HepG2 (cell line): ENCODE measurements at regions not wholly inside any gene's neighbourhood (a gene's known extent, or its start where the extent isn't known, plus 50 kb on each side); places are given as distances from the start of the nearest gene placed in this dataset.
A peak's percentile ranks its signal among the peaks of the same experiment; 100 is the strongest.

Experiments
- ATAC-seq: fragments of 200-7000 bp; cut with Tn5 transposase; 3 replicates; pipeline ENCODE4 v1.9.1; 2020; ENCODE audit warnings: mild to moderate bottlenecking, moderate library complexity
- BruUV-seq: library from RNA; stranded (reverse); fragments of 400-500 nt; replicated peaks from 2 replicates; lab custom pipeline; 2021; lab: Mats Ljungman, UMichigan
- CTCF ChIA-PET: fragments of 300-600 bp; formaldehyde crosslinking; extraction: SDS; loops from one replicate; lab custom pipeline; 2021; ENCODE audit warnings: low total read pairs, inconsistent platforms, low intra/inter-chr PET ratio; lab: Yijun Ruan, JAX
- POLR2A ChIA-PET: fragments of 350-600 bp; sonication (Branson Sonifier 250); formaldehyde crosslinking; loops from one replicate; lab custom pipeline; 2020; ENCODE audit warnings: antibody characterized with exemption, inconsistent platforms; lab: Yijun Ruan, JAX
- DNase-seq: peaks from one replicate; pipeline ENCODE4 v3.0.0-alpha.2; 2015; ENCODE audit warnings: low spot score
- FAIRE-seq: peaks from 3 replicates; lab custom pipeline; 2011; peaks lifted over from hg19 to GRCh38; lab: Jason Lieb, UNC
- H2AFZ ChIP-seq: one replicate; pipeline ENCODE4 v1.6.1; 2011; ENCODE audit warnings: low read length, inconsistent platforms
- H3K27ac ChIP-seq: fragments of 300-600 bp; 3 replicates; pipeline ENCODE4 v1.8.0; 2011; ENCODE audit warnings: mixed run types, mild to moderate bottlenecking, mixed read lengths, low read length, inconsistent platforms; ENCODE audit not compliant: insufficient read depth; ENCODE audit errors: extremely low read length
- H3K27me3 ChIP-seq, 2 experiments: fragments of 200-600 bp in 1 of 2; 2 replicates in 1 of 2; 3 replicates in 1 of 2; pipeline versions ENCODE4 v1.6.0 to v1.8.0; 2011; ENCODE audit warnings: low read length in 2 of 2, mild to moderate bottlenecking in 2 of 2, moderate library complexity in 2 of 2, inconsistent platforms in 1 of 2; ENCODE audit not compliant: insufficient read depth in 2 of 2, control insufficient read depth in 1 of 2
- H3K36me3 ChIP-seq, 2 experiments: fragments of 200-600 bp in 1 of 2; replicated peaks in 1 of 2; 2 replicates in 1 of 2; 3 replicates in 1 of 2; pipeline versions ENCODE4 v1.5.1 to v1.8.0; 2011; ENCODE audit warnings: low read length in 2 of 2, inconsistent platforms in 1 of 2; ENCODE audit not compliant: insufficient read depth in 2 of 2, control insufficient read depth in 1 of 2
- H3K4me1 ChIP-seq: 2 replicates; pipeline ENCODE4 v1.5.1; 2012; ENCODE audit warnings: low read length, inconsistent platforms; ENCODE audit not compliant: insufficient read depth
- H3K4me2 ChIP-seq: 2 replicates; pipeline ENCODE4 v1.6.0; 2011; ENCODE audit warnings: low read depth, low read length, inconsistent platforms
- H3K4me3 ChIP-seq, 3 experiments: fragments of 200-600 bp in 1 of 3; sonication (generic), shearing (Covaris generic) in 1 of 3; replicated peaks in 1 of 3; 2 replicates each; pipeline ENCODE4 v1.5.1; 2011 to 2016; ENCODE audit warnings: low read length in 3 of 3, inconsistent platforms in 2 of 3, low read depth in 2 of 3, mild to moderate bottlenecking in 2 of 3, control low read depth in 1 of 3, mixed read lengths in 1 of 3; ENCODE audit not compliant: insufficient read depth in 1 of 3
- H3K79me2 ChIP-seq: one replicate; pipeline ENCODE4 v1.6.1; 2011; ENCODE audit warnings: low read length, inconsistent platforms; ENCODE audit not compliant: insufficient read depth
- H3K9ac ChIP-seq: 2 replicates; pipeline ENCODE4 v1.6.0; 2011; ENCODE audit warnings: mild to moderate bottlenecking, low read depth, low read length, inconsistent platforms; ENCODE audit not compliant: insufficient read depth
- H3K9me3 ChIP-seq: 2 replicates; pipeline ENCODE4 v1.5.1; 2012; ENCODE audit warnings: mild to moderate bottlenecking, low read length
- H4K20me1 ChIP-seq: 2 replicates; pipeline ENCODE4 v1.6.0; 2011; ENCODE audit warnings: inconsistent platforms, mild to moderate bottlenecking, low read length, moderate library complexity; ENCODE audit not compliant: insufficient read depth
- DR1 ChIP-seq: sonication (generic); formaldehyde crosslinking; IDR thresholded peaks from 2 replicates; pipeline ENCODE4 v1.8.0; 2021; ENCODE audit warnings: mild to moderate bottlenecking, missing genetic modification reagents, inconsistent platforms
- MAFF ChIP-seq: IDR thresholded peaks from 2 replicates; pipeline ENCODE4 v1.6.1; 2011; ENCODE audit warnings: low read depth, low read length, improper control_type of control experiment
- MAFK ChIP-seq, 2 experiments: IDR thresholded peaks in 1 of 2; conservative IDR thresholded peaks in 1 of 2; 2 replicates each; pipeline ENCODE4 v1.6.1; 2011; ENCODE audit warnings: improper control_type of control experiment in 2 of 2, low read length in 2 of 2
- PITX1 ChIP-seq: sonication (generic); formaldehyde crosslinking; IDR thresholded peaks from 2 replicates; pipeline ENCODE4 v1.5.1; 2020; ENCODE audit warnings: mild to moderate bottlenecking, missing genetic modification reagents
- POLR2A ChIP-seq, 2 experiments: IDR thresholded peaks; 2 replicates each; pipeline ENCODE4 v1.6.1; 2011; ENCODE audit warnings: low read depth in 2 of 2, low read length in 2 of 2, mild to moderate bottlenecking in 1 of 2, moderate library complexity in 1 of 2; ENCODE audit not compliant: insufficient read depth in 1 of 2
- SALL1 ChIP-seq: sonication (generic); formaldehyde crosslinking; IDR thresholded peaks from 2 replicates; pipeline ENCODE4 v1.8.0; 2022; ENCODE audit warnings: mild to moderate bottlenecking, missing genetic modification reagents
- SMC3 ChIP-seq: IDR thresholded peaks from 2 replicates; pipeline ENCODE4 v1.6.1; 2011; ENCODE audit warnings: low read length, improper control_type of control experiment
- SOX5 ChIP-seq: IDR thresholded peaks from 2 replicates; pipeline ENCODE4 v1.6.1; 2016; ENCODE audit warnings: borderline replicate concordance
- ZBTB4 ChIP-seq: sonication (generic); formaldehyde crosslinking; IDR thresholded peaks from 2 replicates; pipeline ENCODE4 v1.4.0; 2020; ENCODE audit warnings: missing genetic modification reagents, mild to moderate bottlenecking, borderline replicate concordance
- ZNF235 ChIP-seq: sonication (generic); formaldehyde crosslinking; IDR thresholded peaks from 2 replicates; pipeline ENCODE4 v1.8.1; 2023; ENCODE audit warnings: mild to moderate bottlenecking, missing genetic modification reagents, borderline replicate concordance
- ZNF724P ChIP-seq: sonication (generic); formaldehyde crosslinking; IDR thresholded peaks from 2 replicates; pipeline ENCODE4 v1.8.0; 2022; ENCODE audit warnings: missing genetic modification reagents, borderline replicate concordance
- WGBS: methylation state at CpG from one replicate; pipeline ENCODE4 v1.1.6; 2017; ENCODE audit warnings: low lambda C conversion rate; 5-methylcytosine and 5-hydroxymethylcytosine counted together
- in situ Hi-C: cut with HindIII; loops from 2 replicates; pipeline ENCODE4 v1.10.0; 2017; ENCODE audit warnings: low pct_unique_long_range_greater_than_20kb; ENCODE audit not compliant: extremely low pct_ligation_motif_present
- intact Hi-C: fragments of 100-400 bp; cut with micrococcal nuclease; formaldehyde crosslinking; loops from one replicate; pipeline ENCODE4 v1.10.0; 2022; ENCODE audit not compliant: unreplicated experiment

DNA sequence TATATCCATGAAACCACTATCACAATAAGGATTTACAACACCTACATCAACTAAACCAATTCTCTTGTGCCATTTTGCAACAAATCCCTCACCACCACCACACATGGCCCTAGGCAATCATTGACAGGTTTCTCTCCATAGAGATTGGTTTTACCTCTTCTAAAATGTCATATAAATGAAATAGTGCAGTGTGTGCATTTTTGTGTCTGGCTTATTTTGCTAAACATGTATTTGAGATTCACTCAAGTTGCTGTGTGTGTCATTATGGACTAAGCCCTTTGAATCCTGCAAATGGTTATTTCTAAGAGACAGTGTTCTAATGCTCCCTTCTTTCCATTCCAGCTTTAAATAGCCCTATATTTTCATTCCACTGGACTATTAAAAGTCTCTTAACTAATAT is 179.7 kb upstream of the LRRC7 start:
- intact Hi-C loops: no loop called here
- CTCF ChIA-PET: no interaction called here
- ATAC-seq: no peak

GRCh38 chr1:69400128-69400527 is 167.6 kb upstream of the LRRC7 start:
- no peaks in the 10 kb centered on the region for H3K27me3 ChIP-seq
- H4K20me1 ChIP-seq: no peaks in the 10 kb centered on the region
- no peaks in the 10 kb centered on the region for H3K4me1 ChIP-seq
- FAIRE-seq: no peak
- H3K9me3 ChIP-seq: peaks cover 90% of the 10 kb centered on the region
- intact Hi-C loops (no loop called here), in situ Hi-C loops (no loop called here)
- no peak for DNase-seq
- CTCF ChIA-PET: no interaction called here
- BruUV-seq: no TSS peak
- H3K4me2 ChIP-seq: no peak overlapping the region
- no peaks in the 10 kb centered on the region for H3K36me3 ChIP-seq
- H3K9ac ChIP-seq: no peak overlapping the region
- H3K4me3 ChIP-seq: no peak overlapping the region
- H3K79me2 ChIP-seq: no peaks in the 10 kb centered on the region
- POLR2A ChIA-PET: no interaction called here
- H3K27ac ChIP-seq: no peak overlapping the region
- 0% methylated on average over 1 of the region's 1 CpG for WGBS
- no peak for TF ChIP-seq SOX5 (CRISPR knock-in tag)
- no peak for TF ChIP-seq POLR2A (IDR thresholded peaks at IDR 0.05; ENCODE audit: insufficient read depth in 1 of 2, low read depth in 2 of 2, low read length in 2 of 2)
- no peak for TF ChIP-seq ZNF235 (CRISPR knock-in tag)
- TF ChIP-seq DR1 (CRISPR knock-in tag): no peak
- no peak for TF ChIP-seq PITX1 (CRISPR knock-in tag)
- no peak for TF ChIP-seq ZBTB4
- no peak for TF ChIP-seq ZNF724P (CRISPR knock-in tag)
- ATAC-seq: no peak
- no peak overlapping the region for H2AFZ ChIP-seq

More for the DNA sequence above, 179.7 kb upstream of the LRRC7 start:
- H3K4me3 ChIP-seq: no peak overlapping the region
- H3K4me1 ChIP-seq: no peaks in the 10 kb centered on the region
- H3K79me2 ChIP-seq: no peaks in the 10 kb centered on the region
- BruUV-seq: no TSS peak
- no peaks in the 10 kb centered on the region for H4K20me1 ChIP-seq
- FAIRE-seq: no peak
- peaks cover 49% of the 10 kb centered on the region for H3K9me3 ChIP-seq
- no peak overlapping the region for H2AFZ ChIP-seq
- no peaks in the 10 kb centered on the region for H3K27me3 ChIP-seq
- POLR2A ChIA-PET: no interaction called here
- no peak for DNase-seq
- H3K4me2 ChIP-seq: no peak overlapping the region
- H3K9ac ChIP-seq: no peak overlapping the region
- H3K36me3 ChIP-seq: no peaks in the 10 kb centered on the region
- peak in 1 of 2 experiments; percentile 59; a peak in 3 of 4 replicates for TF ChIP-seq MAFK (conservative IDR thresholded peaks at IDR 0.05 in 1 of 2, IDR thresholded peaks at IDR 0.05 in 1 of 2; ENCODE audit: low read length in 2 of 2)
- TF ChIP-seq SALL1 (CRISPR knock-in tag): no peak
- no peak for TF ChIP-seq SMC3
- 0 out of 2 replicates have a peak, but pooled peaks have one; percentile 37 for TF ChIP-seq MAFF
- TF ChIP-seq, all 625 proteins: peak for 2
- no peak overlapping the region for H3K27ac ChIP-seq
- in situ Hi-C loops: no loop called here
